OCI-LY7 (cell line): ENCODE measurements at regions not wholly inside any gene's neighbourhood (a gene's known extent, or its start where the extent isn't known, plus 50 kb on each side); places are given as distances from the start of the nearest gene placed in this dataset.

ENCODE experiments used
- CTCF ChIP-seq: fragments of 200-600 bp; sonication (generic); conservative IDR thresholded peaks from 2 replicates; pipeline ENCODE4 v1.5.1; 2014; ENCODE audit warnings: mild to moderate bottlenecking, antibody characterized with exemption, low read length, moderate library complexity, mixed read lengths
- EZH2phosphoT487 ChIP-seq: fragments of 200-600 bp; sonication (generic); IDR thresholded peaks from 2 replicates; pipeline ENCODE4 v1.6.1; 2018; ENCODE audit warnings: low read depth, borderline replicate concordance, mild to moderate bottlenecking, mixed run types, antibody characterized with exemption, low read length, moderate library complexity, mixed read lengths

DNA sequence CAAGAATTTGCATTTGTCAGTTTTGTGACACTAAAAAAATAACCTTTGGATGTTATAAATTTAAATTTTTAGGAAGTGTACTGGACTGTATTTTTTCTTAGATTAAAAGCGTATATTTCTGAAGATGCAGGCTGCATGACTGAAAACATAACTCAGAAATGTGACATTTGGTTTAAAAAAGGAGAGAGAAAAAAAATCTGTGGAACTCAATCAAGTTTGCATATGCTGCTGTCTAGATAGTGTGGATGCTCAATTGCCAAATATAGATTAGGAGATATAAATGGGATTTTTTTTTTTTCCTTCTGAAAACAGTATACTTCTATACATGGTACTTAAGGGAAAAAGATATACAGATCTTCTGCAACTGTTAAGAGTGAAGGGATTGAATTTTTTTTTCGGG, 402.3 kb downstream of the TAF11L14 start:
- TF ChIP-seq CTCF = no peak
- TF ChIP-seq EZH2phosphoT487 = no peak
